Cardiac muscle cell (in vitro differentiated cells and primary cell): ENCODE measurements at regions not wholly inside any gene's neighbourhood (a gene's known extent, or its start where the extent isn't known, plus 50 kb on each side); places are given as distances from the start of the nearest gene placed in this dataset.

Source experiments
- DNase-seq, 2 donors: peaks; one replicate each; pipeline versions ENCODE4 v3.0.0 to v3.0.0-alpha.2; 2010 to 2017; ENCODE audit warnings: low read depth in 1 of 2, low spot score in 1 of 2
- H3K27ac ChIP-seq: fragments of 200-600 bp; sonication (generic); 2 replicates; pipeline ENCODE4 v1.5.1; 2016
- H3K27me3 ChIP-seq: fragments of 200-600 bp; sonication (generic); 2 replicates; pipeline ENCODE4 v1.6.0; 2016; ENCODE audit warnings: control low read depth
- H3K36me3 ChIP-seq: fragments of 200-600 bp; sonication (generic); 2 replicates; pipeline ENCODE4 v1.5.1; 2016; ENCODE audit warnings: control low read depth
- H3K4me1 ChIP-seq: fragments of 200-600 bp; sonication (generic); 2 replicates; pipeline ENCODE4 v1.8.1; 2017; ENCODE audit warnings: low read depth, mild to moderate bottlenecking, mixed run types
- H3K4me3 ChIP-seq: fragments of 200-600 bp; sonication (generic); 2 replicates; pipeline ENCODE4 v1.5.1; 2016; ENCODE audit warnings: mild to moderate bottlenecking
- H3K9me3 ChIP-seq: fragments of 200-600 bp; sonication (generic); 2 replicates; pipeline ENCODE4 v1.5.1; 2017; ENCODE audit warnings: low read depth, mild to moderate bottlenecking, control low read depth
- TF ChIP-seq, protein P1 (sequence below): IDR thresholded peaks from 2 replicates; pipeline ENCODE4 v1.5.1; 2012; ENCODE audit warnings: low read depth, mild to moderate bottlenecking, low read length

- TF ChIP-seq, protein P1, sequence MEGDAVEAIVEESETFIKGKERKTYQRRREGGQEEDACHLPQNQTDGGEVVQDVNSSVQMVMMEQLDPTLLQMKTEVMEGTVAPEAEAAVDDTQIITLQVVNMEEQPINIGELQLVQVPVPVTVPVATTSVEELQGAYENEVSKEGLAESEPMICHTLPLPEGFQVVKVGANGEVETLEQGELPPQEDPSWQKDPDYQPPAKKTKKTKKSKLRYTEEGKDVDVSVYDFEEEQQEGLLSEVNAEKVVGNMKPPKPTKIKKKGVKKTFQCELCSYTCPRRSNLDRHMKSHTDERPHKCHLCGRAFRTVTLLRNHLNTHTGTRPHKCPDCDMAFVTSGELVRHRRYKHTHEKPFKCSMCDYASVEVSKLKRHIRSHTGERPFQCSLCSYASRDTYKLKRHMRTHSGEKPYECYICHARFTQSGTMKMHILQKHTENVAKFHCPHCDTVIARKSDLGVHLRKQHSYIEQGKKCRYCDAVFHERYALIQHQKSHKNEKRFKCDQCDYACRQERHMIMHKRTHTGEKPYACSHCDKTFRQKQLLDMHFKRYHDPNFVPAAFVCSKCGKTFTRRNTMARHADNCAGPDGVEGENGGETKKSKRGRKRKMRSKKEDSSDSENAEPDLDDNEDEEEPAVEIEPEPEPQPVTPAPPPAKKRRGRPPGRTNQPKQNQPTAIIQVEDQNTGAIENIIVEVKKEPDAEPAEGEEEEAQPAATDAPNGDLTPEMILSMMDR = no peak
- no peak overlapping the region for H3K4me3 ChIP-seq
- no peaks in the 10 kb centered on the region for H3K36me3 ChIP-seq
- H3K4me1 ChIP-seq = no peaks in the 10 kb centered on the region
- no peaks in the 10 kb centered on the region for H3K27me3 ChIP-seq
- H3K27ac ChIP-seq = no peak overlapping the region
- no peaks in the 10 kb centered on the region for H3K9me3 ChIP-seq
- no peak for DNase-seq
Observed at GRCh38 chrX:106499473-106499872, 112.3 kb upstream of the RADX start.

- DNase-seq = no peak
- no peaks in the 10 kb centered on the region for H3K36me3 ChIP-seq
- H3K9me3 ChIP-seq = no peaks in the 10 kb centered on the region
- H3K27ac ChIP-seq = no peak overlapping the region
- TF ChIP-seq, protein P1 = no peak
- H3K4me3 ChIP-seq = no peak overlapping the region
- H3K4me1 ChIP-seq = peaks cover 2% of the 10 kb centered on the region
- no peaks in the 10 kb centered on the region for H3K27me3 ChIP-seq
Observed at GRCh38 chrX:106510713-106511403, 100.9 kb upstream of the RADX start.
